Hepatocyte (in vitro differentiated cells): ENCODE measurements at regions not wholly inside any gene's neighbourhood (a gene's known extent, or its start where the extent isn't known, plus 50 kb on each side); places are given as distances from the start of the nearest gene placed in this dataset.

Experiments used
- DNase-seq: peaks from one replicate; pipeline ENCODE4 v3.0.0-alpha.2; 2016; ENCODE audit warnings: low spot score
- H2AFZ ChIP-seq: fragments of 200-600 bp; sonication (generic); 2 replicates; pipeline ENCODE4 v1.6.0; 2016; ENCODE audit warnings: antibody characterized with exemption, mild to moderate bottlenecking
- H3K27ac ChIP-seq: fragments of 200-600 bp; sonication (generic); 2 replicates; pipeline ENCODE4 v1.5.1; 2016; ENCODE audit warnings: mild to moderate bottlenecking
- H3K27me3 ChIP-seq: fragments of 200-600 bp; sonication (generic); 2 replicates; pipeline ENCODE4 v1.6.1; 2016
- H3K36me3 ChIP-seq: fragments of 200-600 bp; sonication (generic); replicated peaks from 2 replicates; pipeline ENCODE4 v1.5.1; 2016; ENCODE audit warnings: low read depth; ENCODE audit not compliant: insufficient read depth
- H3K4me1 ChIP-seq: fragments of 200-600 bp; sonication (generic); 2 replicates; pipeline ENCODE4 v1.5.1; 2016; ENCODE audit warnings: mild to moderate bottlenecking, moderate library complexity; ENCODE audit not compliant: insufficient read depth
- H3K4me2 ChIP-seq: fragments of 200-600 bp; sonication (generic); 2 replicates; pipeline ENCODE4 v1.6.0; 2016
- H3K4me3 ChIP-seq: fragments of 200-600 bp; sonication (generic); 2 replicates; pipeline ENCODE4 v1.5.1; 2016; ENCODE audit warnings: mild to moderate bottlenecking
- H3K79me2 ChIP-seq: fragments of 200-600 bp; sonication (generic); 2 replicates; pipeline ENCODE4 v1.6.0; 2017; ENCODE audit warnings: mild to moderate bottlenecking
- H3K9me2 ChIP-seq: fragments of 200-600 bp; sonication (generic); replicated peaks from 2 replicates; pipeline ENCODE4 v1.6.0; 2017; ENCODE audit warnings: mild to moderate bottlenecking; ENCODE audit not compliant: insufficient read depth
- H3K9me3 ChIP-seq: fragments of 200-600 bp; sonication (generic); 2 replicates; pipeline ENCODE4 v1.5.1; 2016; ENCODE audit warnings: low read depth, mild to moderate bottlenecking
- H4K20me1 ChIP-seq: fragments of 200-600 bp; sonication (generic); 2 replicates; pipeline ENCODE4 v1.6.0; 2016; ENCODE audit warnings: mild to moderate bottlenecking; ENCODE audit not compliant: insufficient read depth, poor library complexity, severe bottlenecking
- CTCF ChIP-seq: fragments of 200-600 bp; sonication (generic); IDR thresholded peaks from 2 replicates; pipeline ENCODE4 v1.5.1; 2016; ENCODE audit warnings: antibody characterized with exemption, mild to moderate bottlenecking; ENCODE audit not compliant: poor library complexity
- EZH2 ChIP-seq: fragments of 200-600 bp; sonication (generic); IDR thresholded peaks from 2 replicates; pipeline ENCODE4 v1.6.1; 2016; ENCODE audit warnings: antibody characterized with exemption, mild to moderate bottlenecking, borderline replicate concordance
- EZH2phosphoT487 ChIP-seq: fragments of 200-600 bp; sonication (generic); IDR thresholded peaks from one replicate; pipeline ENCODE4 v1.6.1; 2018; ENCODE audit warnings: antibody characterized with exemption, mild to moderate bottlenecking, low read depth, moderate library complexity; ENCODE audit not compliant: unreplicated experiment, severe bottlenecking
- WGBS: methylation state at CpG from one replicate; pipeline ENCODE4 v1.1.6; 2016; ENCODE audit warnings: low lambda C conversion rate; ENCODE audit errors: missing lambda C conversion rate; 5-methylcytosine and 5-hydroxymethylcytosine counted together

GRCh38 chr1:56399795-56400194 is 179.6 kb downstream of the PLPP3 start:
- H3K9me2 ChIP-seq: no peaks in the 10 kb centered on the region
- H3K27ac ChIP-seq: no peak overlapping the region
- no peaks in the 10 kb centered on the region for H3K9me3 ChIP-seq
- H3K79me2 ChIP-seq: no peaks in the 10 kb centered on the region
- no peaks in the 10 kb centered on the region for H4K20me1 ChIP-seq
- DNase-seq: no peak
- 73% methylated on average over 3 of the region's 3 CpGs for WGBS
- H3K4me2 ChIP-seq: no peak overlapping the region
- TF ChIP-seq EZH2 (no peak), EZH2phosphoT487 (no peak), CTCF (no peak)
- peaks cover 11% of the 10 kb centered on the region for H3K4me1 ChIP-seq
- H2AFZ ChIP-seq: no peak overlapping the region
- H3K4me3 ChIP-seq: no peak overlapping the region
- no peaks in the 10 kb centered on the region for H3K36me3 ChIP-seq
- H3K27me3 ChIP-seq: no peaks in the 10 kb centered on the region

- H3K79me2 ChIP-seq: no peaks in the 10 kb centered on the region
- H3K36me3 ChIP-seq: no peaks in the 10 kb centered on the region
- H3K4me2 ChIP-seq: no peak overlapping the region
- 37% methylated on average over 2 of the region's 2 CpGs for WGBS
- no peak overlapping the region for H3K27ac ChIP-seq
- H3K9me3 ChIP-seq: no peaks in the 10 kb centered on the region
- DNase-seq: no peak
- H3K27me3 ChIP-seq: no peaks in the 10 kb centered on the region
- TF ChIP-seq CTCF: no peak
- no peak for TF ChIP-seq EZH2
- no peak for TF ChIP-seq EZH2phosphoT487
- H2AFZ ChIP-seq: no peak overlapping the region
- no peak overlapping the region for H3K4me3 ChIP-seq
- H3K4me1 ChIP-seq: peaks cover 11% of the 10 kb centered on the region
- no peaks in the 10 kb centered on the region for H4K20me1 ChIP-seq
- H3K9me2 ChIP-seq: no peaks in the 10 kb centered on the region
Observed at GRCh38 chr1:56399326-56399725, 180.0 kb downstream of the PLPP3 start.

GRCh38 chr1:56397811-56398231 is 181.5 kb downstream of the PLPP3 start:
- 44% methylated on average over 2 of the region's 2 CpGs for WGBS
- Histone ChIP-seq H3K9me2 (no peaks in the 10 kb centered on the region), H3K9me3 (no peaks in the 10 kb centered on the region), H3K4me1 (peaks cover 11% of the 10 kb centered on the region), H3K4me2 (no peak overlapping the region), H3K27me3 (no peaks in the 10 kb centered on the region), H3K27ac (peak overlapping the region; percentile 58), H3K4me3 (no peak overlapping the region), H2AFZ (no peak overlapping the region), H4K20me1 (no peaks in the 10 kb centered on the region), H3K36me3 (no peaks in the 10 kb centered on the region), H3K79me2 (no peaks in the 10 kb centered on the region)
- DNase-seq: no peak
- no peak for TF ChIP-seq EZH2
- TF ChIP-seq CTCF: no peak
- no peak for TF ChIP-seq EZH2phosphoT487

- H3K9me2 ChIP-seq: no peaks in the 10 kb centered on the region
- H3K9me3 ChIP-seq: no peaks in the 10 kb centered on the region
- no peaks in the 10 kb centered on the region for H4K20me1 ChIP-seq
- H3K4me1 ChIP-seq: peaks cover 11% of the 10 kb centered on the region
- no peak overlapping the region for H3K4me3 ChIP-seq
- H3K27me3 ChIP-seq: no peaks in the 10 kb centered on the region
- peak overlapping the region; percentile 7 for H3K4me2 ChIP-seq
- H3K36me3 ChIP-seq: no peaks in the 10 kb centered on the region
- H3K27ac ChIP-seq: peak overlapping the region; percentile 58
- no peak for DNase-seq
- TF ChIP-seq EZH2 (no peak), EZH2phosphoT487 (no peak), CTCF (no peak)
- no peak overlapping the region for H2AFZ ChIP-seq
- WGBS: 58% methylated on average over 2 of the region's 2 CpGs
- no peaks in the 10 kb centered on the region for H3K79me2 ChIP-seq
Observed at GRCh38 chr1:56397409-56397808, 182.0 kb downstream of the PLPP3 start.
